ENCODE measurements at regions not wholly inside any gene's neighbourhood (a gene's known extent, or its start where the extent isn't known, plus 50 kb on each side); places are given as distances from the start of the nearest gene placed in this dataset.
"Not testable (repeated sequence)": the region's sequence is repeated elsewhere in the genome, so short reads cannot be mapped to it uniquely, and the experiment has no call there.

- TF ChIP-seq, protein P1, sequence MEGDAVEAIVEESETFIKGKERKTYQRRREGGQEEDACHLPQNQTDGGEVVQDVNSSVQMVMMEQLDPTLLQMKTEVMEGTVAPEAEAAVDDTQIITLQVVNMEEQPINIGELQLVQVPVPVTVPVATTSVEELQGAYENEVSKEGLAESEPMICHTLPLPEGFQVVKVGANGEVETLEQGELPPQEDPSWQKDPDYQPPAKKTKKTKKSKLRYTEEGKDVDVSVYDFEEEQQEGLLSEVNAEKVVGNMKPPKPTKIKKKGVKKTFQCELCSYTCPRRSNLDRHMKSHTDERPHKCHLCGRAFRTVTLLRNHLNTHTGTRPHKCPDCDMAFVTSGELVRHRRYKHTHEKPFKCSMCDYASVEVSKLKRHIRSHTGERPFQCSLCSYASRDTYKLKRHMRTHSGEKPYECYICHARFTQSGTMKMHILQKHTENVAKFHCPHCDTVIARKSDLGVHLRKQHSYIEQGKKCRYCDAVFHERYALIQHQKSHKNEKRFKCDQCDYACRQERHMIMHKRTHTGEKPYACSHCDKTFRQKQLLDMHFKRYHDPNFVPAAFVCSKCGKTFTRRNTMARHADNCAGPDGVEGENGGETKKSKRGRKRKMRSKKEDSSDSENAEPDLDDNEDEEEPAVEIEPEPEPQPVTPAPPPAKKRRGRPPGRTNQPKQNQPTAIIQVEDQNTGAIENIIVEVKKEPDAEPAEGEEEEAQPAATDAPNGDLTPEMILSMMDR (IDR thresholded peaks at IDR 0.05): no peak
- no peaks in the 10 kb centered on the region for H3K36me3 Mint-ChIP-seq (ENCODE audit: low read depth)
- H3K27me3 Mint-ChIP-seq (ENCODE audit: insufficient read depth): no peaks in the 10 kb centered on the region; the same call in 1 of the 2 replicates
- H3K4me3 Mint-ChIP-seq: no peak overlapping the region
- no peaks in the 10 kb centered on the region for H3K9me3 Mint-ChIP-seq
- peaks cover 17% of the 10 kb centered on the region for H3K4me1 Mint-ChIP-seq (ENCODE audit: low read depth)
- no peak for DNase-seq
- no peak overlapping the region for H3K27ac Mint-ChIP-seq
Measured at GRCh38 chr12:76674669-76675315, 89.1 kb upstream of the ZDHHC17 start.

- H3K4me3 Mint-ChIP-seq; H3K27me3 Mint-ChIP-seq (ENCODE audit: insufficient read depth); DNase-seq; H3K27ac Mint-ChIP-seq; H3K36me3 Mint-ChIP-seq (ENCODE audit: low read depth); H3K9me3 Mint-ChIP-seq: not testable (repeated sequence)
- peaks cover 18% of the 10 kb centered on the region for H3K4me1 Mint-ChIP-seq (ENCODE audit: low read depth)
Measured at GRCh38 chr12:76676261-76676660, 87.7 kb upstream of the ZDHHC17 start.

GRCh38 chr12:76678992-76679391, 84.9 kb upstream of the ZDHHC17 start:
- no peaks in the 10 kb centered on the region; the same call in 1 of the 2 replicates for H3K27me3 Mint-ChIP-seq (ENCODE audit: insufficient read depth)
- DNase-seq: no peak
- H3K36me3 Mint-ChIP-seq (ENCODE audit: low read depth): no peaks in the 10 kb centered on the region; the same call in 1 of the 2 replicates
- H3K4me1 Mint-ChIP-seq (ENCODE audit: low read depth): peaks cover 22% of the 10 kb centered on the region
- TF ChIP-seq, protein P1 (IDR thresholded peaks at IDR 0.05): no peak
- H3K27ac Mint-ChIP-seq: no peak overlapping the region
- H3K9me3 Mint-ChIP-seq: no peaks in the 10 kb centered on the region
- H3K4me3 Mint-ChIP-seq: no peak overlapping the region

DNA sequence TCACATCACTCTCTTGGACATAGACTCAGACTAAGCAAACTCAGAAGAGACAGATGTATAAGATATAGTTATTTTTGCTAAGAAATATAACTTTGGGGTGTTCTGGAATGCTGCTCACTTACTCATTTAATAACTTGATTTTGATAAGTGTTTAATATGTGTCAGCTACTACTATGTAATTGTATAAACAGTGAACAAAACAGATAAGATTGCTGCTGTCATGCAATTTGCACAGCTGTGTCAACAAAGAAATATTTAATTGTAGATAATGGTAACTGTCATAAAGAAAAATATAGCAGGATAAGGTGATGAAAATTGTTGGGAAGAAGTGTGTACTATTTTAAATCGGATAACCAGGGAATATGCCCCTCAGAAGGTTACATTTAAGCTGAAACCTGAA, 84.1 kb upstream of the ZDHHC17 start:
- H3K27ac Mint-ChIP-seq: peak overlapping the region; percentile 25
- no peak for DNase-seq
- TF ChIP-seq, protein P1 (IDR thresholded peaks at IDR 0.05): no peak
- H3K36me3 Mint-ChIP-seq (ENCODE audit: low read depth): no peaks in the 10 kb centered on the region; the same call in 1 of the 2 replicates
- H3K4me3 Mint-ChIP-seq: no peak overlapping the region
- no peaks in the 10 kb centered on the region; the same call in 1 of the 2 replicates for H3K27me3 Mint-ChIP-seq (ENCODE audit: insufficient read depth)
- H3K4me1 Mint-ChIP-seq (ENCODE audit: low read depth): peaks cover 23% of the 10 kb centered on the region
- no peaks in the 10 kb centered on the region for H3K9me3 Mint-ChIP-seq

DNA sequence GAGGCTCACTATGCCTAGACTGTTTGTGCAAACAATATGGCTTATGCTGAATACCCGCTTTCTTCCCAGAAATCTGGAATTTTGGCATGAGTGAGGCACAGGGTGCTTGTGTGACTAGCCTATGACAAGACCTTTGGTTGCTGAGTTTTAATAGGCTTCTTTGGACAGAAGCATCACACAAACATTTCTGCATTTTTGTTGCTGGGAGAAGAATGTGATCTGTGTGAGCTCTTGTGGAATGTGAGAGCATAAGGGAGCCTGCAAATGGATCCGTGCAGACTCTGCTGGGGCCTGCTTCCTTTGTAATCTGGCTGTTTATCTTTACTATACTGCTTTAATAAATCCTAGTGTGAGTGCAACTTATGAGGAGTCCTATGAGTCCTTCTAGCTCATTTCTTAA, 83.0 kb upstream of the ZDHHC17 start:
- TF ChIP-seq, protein P1 (IDR thresholded peaks at IDR 0.05): no peak
- Mint-ChIP-seq H3K9me3 (no peaks in the 10 kb centered on the region), H3K27me3 (ENCODE audit: insufficient read depth) (no peaks in the 10 kb centered on the region; the same call in 1 of the 2 replicates), H3K27ac (peak overlapping the region; percentile 82), H3K4me3 (peak overlapping the region; percentile 9; the same call in 1 of the 2 replicates), H3K4me1 (ENCODE audit: low read depth) (peaks cover 34% of the 10 kb centered on the region), H3K36me3 (ENCODE audit: low read depth) (no peaks in the 10 kb centered on the region; the same call in 1 of the 2 replicates)
- peak; percentile 90 for DNase-seq

DNA sequence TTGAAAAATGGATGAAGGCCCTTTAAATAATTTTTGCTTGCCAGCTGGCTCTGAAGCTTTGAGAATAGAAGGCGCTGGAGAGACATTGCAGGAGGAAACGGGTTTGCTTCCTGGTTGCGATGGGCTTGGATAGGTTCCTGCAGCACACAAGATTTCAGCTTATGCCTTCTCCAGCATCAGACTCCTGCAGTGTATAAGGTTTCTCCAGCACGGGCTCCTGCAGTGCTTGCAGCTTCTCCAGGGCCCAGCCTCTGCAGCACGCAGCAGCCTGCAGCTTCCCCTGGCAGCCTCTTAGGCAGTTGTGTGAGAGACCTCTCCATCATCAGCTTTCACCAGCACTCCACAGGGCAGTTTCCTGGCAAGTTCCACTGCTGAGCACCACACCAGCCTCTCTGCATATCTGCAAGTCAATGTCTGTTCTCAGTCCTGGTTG, 78.7 kb upstream of the ZDHHC17 start:
- TF ChIP-seq, protein P1 (IDR thresholded peaks at IDR 0.05): no peak
- Mint-ChIP-seq H3K27ac (peak overlapping the region; percentile 34; the same call in 1 of the 2 replicates), H3K4me1 (ENCODE audit: low read depth) (peaks cover 45% of the 10 kb centered on the region), H3K4me3 (peak overlapping the region; percentile 72), H3K9me3 (no peaks in the 10 kb centered on the region), H3K27me3 (ENCODE audit: insufficient read depth) (no peaks in the 10 kb centered on the region; the same call in 1 of the 2 replicates), H3K36me3 (ENCODE audit: low read depth) (no peaks in the 10 kb centered on the region; the same call in 1 of the 2 replicates)
- peak; percentile 13 for DNase-seq

Measured in HFFc6 (cell line).